HG02943 (cell line): ENCODE measurements at regions not wholly inside any gene's neighbourhood (a gene's known extent, or its start where the extent isn't known, plus 50 kb on each side); places are given as distances from the start of the nearest gene placed in this dataset.
"Not testable (repeated sequence)": the region's sequence is repeated elsewhere in the genome, so short reads cannot be mapped to it uniquely, and the experiment has no call there.

Source experiments
- ATAC-seq: cut with Tn5 transposase; IDR thresholded peaks from one replicate; pipeline ENCODE4 v1.9.1; 2021; ENCODE audit warnings: mild to moderate bottlenecking, low read depth, moderate library complexity; ENCODE audit not compliant: unreplicated experiment

DNA sequence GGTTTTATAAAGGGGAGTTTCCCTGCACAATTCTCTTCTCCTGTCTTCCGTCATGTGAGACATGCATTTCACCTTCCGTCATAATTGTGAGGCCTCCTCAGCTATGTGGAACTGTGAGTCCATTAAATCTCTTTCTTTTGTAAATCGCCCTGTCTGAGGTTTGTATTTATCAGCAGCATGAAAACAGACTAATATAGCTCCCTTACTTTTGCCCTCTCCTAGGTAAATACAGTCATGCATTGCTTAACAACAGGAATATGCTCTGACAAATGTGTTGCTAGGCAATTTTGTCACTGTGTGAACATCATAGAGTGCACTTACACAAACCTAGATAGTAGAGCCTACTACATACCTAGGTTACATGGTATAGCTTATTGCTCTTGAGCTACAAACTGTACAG lies 616.8 kb downstream of the RWDD3 start:
- no peak for ATAC-seq

GRCh38 chr1:95852483-95853070 lies 618.6 kb downstream of the RWDD3 start:
- ATAC-seq, result no peak

- no peak for ATAC-seq
Measured at GRCh38 chr1:95854457-95854856, 620.4 kb downstream of the RWDD3 start.

GRCh38 chr1:95863086-95863485 lies 629.1 kb downstream of the RWDD3 start:
- no peak for ATAC-seq

GRCh38 chr1:95865769-95866168 lies 631.8 kb downstream of the RWDD3 start:
- ATAC-seq, result no peak

GRCh38 chr1:95876276-95876675 lies 642.3 kb downstream of the RWDD3 start:
- no peak for ATAC-seq

DNA sequence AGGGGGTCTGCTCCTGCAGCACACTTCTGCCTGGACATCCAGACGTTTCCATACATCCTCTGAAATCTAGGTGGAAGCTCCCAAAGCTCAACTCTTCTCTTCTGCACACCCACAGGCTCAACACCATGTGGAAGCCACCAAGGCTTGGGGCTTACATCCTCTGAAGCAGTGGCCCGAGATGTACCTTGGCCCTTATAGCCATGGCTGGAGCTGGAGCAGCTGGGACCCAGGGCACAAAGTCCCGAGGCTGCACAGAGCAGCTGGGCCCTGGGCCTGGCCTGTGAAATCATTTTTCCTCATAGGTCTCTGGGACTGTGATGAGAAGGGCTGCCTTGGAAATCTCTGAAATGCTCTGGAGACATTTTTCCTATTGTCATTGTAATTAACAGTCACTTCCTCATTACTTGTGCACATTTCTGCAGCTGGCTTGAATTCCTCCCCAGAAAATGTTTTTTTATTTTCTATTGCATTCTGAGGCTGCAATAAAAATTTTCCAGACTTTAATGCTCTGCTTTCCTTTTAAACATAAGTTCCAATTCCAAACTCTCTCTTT lies 645.6 kb downstream of the RWDD3 start:
- no peak for ATAC-seq

DNA sequence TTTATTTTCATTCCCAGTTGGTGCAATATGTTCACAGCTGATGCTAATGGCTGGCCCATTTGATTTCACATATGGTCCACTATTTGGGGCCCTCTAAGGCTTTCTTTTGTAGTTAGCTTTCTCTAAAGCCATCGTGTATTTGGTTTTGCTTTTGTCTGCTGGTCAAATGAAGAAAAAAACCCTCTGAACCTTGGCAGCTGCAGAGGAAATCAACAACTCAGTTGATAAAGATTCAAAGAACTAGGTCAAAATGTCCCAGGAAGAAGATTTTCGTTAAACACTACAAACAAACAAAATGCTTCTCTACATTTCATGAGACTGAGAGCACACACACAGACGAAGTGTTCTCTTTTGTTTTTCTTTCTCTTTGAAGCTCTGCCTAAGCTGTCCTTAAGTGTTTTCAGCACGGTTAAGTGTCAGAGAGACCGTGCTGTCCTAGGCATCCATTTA lies 655.0 kb downstream of the RWDD3 start:
- ATAC-seq, result no peak

DNA sequence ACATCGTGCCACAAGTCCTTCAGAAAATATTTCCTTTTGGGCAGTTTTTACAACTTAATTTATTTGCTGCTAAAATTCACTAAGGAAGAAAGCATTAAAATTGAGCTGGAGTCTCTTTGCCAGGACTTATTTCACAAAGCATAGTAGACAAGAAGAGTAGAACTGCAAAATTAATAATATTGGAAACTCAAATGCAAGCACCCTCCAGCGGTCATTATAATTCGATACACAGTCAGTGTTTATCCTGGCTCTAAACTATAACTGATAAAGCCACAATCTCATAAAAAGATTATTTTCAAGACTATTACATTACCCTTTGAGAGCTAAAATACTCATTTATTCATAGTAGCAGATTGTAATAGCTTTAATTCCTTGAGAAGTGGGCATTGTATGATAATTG lies 655.4 kb downstream of the RWDD3 start:
- ATAC-seq, result no peak

GRCh38 chr1:95893921-95894320 lies 659.9 kb downstream of the RWDD3 start:
- no peak for ATAC-seq

- ATAC-seq, result no peak
Measured at GRCh38 chr1:95903060-95903459, 669.0 kb downstream of the RWDD3 start.

GRCh38 chr1:95905818-95906395 lies 671.9 kb downstream of the RWDD3 start:
- ATAC-seq, result no peak

DNA sequence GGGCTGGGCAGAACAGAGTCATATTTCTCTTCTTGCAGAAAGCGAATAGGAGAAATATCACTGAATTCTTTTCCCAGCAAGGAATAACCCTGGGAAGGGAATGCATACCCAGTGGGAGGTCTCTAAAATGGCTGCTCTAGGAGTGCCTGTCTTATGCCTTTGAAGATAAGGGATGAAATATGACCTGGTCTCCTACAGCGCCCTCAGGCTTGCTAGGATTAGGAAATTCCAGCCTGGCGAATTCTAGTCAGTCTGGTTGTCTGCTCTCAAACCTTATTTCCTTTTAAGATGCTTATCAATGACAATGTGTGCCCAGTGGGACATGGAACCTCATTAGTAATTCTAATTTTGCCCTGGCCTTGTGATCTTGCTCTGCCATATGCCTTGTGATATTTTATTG lies 677.7 kb downstream of the RWDD3 start:
- not testable (repeated sequence) for ATAC-seq

DNA sequence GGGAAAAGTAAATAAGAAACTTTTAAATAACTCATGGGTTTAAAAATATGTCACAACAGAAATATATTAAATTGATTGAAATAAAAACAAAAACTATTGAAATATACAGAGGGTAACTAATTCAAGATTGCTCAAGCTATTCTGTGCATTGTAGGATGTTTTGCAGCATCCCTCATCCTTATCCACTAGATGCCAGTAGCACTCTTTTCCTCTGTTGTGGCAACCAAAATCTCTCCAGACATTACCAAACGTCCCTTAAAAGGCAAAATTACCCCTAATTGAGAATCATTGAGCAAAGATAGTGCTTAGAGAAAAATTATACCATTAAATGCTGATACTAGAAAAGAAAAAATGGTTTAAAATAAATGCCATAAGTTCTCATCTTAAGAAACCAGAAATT lies 682.6 kb downstream of the RWDD3 start:
- no peak for ATAC-seq

GRCh38 chr1:95924684-95925083 lies 690.7 kb downstream of the RWDD3 start:
- ATAC-seq, result no peak

DNA sequence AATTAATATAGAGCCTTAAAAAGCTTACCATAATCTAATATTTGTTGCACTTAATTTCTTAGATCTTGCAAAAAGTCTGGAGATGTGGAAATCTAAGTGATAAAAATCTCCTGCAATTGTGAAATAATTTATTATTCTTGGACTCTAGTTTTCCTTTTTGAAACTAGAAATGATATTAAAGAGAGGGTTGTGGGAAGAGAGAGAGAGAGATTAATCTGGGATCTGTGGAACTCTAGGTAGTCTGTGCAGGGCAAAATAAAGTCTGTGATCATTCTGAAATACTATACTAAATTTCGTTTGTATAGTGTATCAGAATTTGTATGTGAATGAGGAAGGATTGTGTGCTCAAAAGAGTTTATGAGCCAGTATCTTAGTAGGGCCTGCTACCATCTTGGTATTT lies 692.3 kb downstream of the RWDD3 start:
- ATAC-seq, result no peak

DNA sequence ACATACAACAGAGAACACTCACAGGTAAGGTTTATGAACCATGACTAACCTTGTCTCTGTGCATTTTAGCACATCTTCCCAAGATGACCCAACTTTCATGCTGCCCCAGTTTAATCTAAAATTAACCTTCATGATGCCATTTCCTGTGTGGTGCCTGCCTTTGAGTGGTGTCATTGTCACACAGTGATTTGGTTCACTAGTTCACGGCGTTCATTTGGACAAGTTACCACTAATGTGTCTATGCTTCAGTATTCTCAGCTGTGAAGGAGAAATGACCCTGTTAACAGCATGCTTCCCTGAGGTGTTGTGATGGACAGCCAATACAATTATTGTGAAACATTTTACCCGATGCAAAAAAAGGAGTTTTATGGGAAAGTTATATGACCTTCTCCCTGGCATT lies 693.1 kb downstream of the RWDD3 start:
- ATAC-seq, result no peak

DNA sequence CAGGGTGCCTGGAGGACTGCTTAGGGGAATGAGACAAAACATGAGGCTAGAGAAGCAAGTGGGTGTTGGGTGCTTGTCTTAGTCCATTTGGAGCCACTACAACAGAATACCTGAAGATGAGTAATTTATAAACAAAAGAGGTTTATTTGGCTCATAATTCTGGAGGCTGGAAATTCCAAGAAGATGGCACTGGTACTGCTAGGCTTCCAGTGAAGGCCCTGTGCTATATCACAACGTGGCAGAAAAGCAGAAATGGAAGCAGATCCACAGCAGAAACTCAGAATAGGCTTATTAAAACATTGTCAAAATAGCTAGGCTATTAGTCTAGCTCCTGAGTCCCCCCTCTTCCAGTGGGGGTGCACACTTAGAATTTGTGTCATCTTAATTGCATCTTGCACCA lies 701.7 kb downstream of the RWDD3 start:
- ATAC-seq, result no peak

DNA sequence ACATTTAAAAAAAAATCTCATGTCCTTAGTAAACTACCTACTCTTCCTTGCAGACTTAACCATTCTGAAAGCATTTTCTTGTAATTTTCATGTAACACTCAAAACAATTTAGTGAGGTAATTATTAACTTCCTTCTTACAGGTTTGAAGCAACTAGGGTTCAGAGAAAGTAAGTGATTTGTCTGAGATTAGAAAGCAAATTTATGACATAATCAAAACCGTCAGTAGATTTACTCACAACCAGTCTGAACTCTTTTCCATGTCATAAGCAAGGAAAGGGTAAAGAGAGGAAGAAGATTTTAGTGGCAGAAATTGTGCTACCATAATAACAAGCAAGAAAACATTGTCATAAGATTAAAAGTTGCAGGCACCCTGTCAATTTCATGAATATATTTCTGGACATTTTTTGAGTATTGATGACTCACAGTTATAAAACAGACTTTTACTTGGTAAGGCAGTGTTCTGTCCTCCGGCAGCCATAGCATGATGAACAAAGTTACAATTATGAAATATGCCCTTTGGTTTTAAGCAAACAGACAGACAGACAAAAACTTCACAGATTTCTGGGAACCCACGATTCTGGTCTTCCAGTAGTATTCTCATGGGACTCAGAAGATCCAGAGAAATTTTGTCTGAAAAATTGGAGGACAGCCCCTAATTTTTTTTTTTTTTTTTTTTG lies 707.2 kb downstream of the RWDD3 start:
- no peak for ATAC-seq

- no peak for ATAC-seq
Measured at GRCh38 chr1:95948023-95948422, 714.0 kb downstream of the RWDD3 start.

DNA sequence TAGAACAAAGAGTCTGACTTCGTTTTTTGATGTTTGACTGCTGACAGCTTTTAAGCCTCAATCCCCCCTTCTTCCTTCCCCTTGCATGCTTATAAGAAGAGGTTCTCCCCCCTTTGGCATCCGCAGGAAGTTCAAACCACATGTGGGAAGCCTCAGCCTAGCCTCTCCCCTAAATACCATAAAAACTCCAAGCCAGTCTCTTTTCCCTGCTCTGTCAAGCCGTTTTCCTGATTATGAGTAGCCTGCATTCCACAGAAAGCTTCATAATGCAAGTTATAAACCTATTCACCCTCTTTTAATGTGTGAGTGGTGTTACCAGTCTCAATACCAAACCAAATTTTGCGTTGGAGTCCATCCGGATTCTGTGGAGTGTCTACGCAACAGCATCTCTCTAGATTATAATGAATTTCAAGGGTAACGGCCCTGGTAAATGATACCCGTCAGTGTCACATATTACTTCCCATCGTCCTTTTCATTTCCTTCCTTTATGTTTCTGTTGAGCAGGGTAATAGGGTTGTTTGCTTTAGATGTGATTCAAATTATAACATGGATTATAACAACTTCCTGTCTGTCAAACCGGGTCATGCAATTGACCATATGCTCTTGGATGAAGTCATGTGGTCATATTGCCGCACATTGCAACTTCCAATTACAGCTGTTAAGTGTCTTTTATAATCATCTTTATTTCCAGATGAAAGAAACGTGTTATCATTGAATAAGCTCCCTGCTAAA lies 717.5 kb downstream of the RWDD3 start:
- no peak for ATAC-seq
